Activated naive CD8-positive, alpha-beta T cell treated with anti-CD3 and anti-CD28 coated beads, Interleukin-2, amount 50 U/mL, for 16 hours (primary cell): ENCODE measurements at regions not wholly inside any gene's neighbourhood (a gene's known extent, or its start where the extent isn't known, plus 50 kb on each side); places are given as distances from the start of the nearest gene placed in this dataset.

Experiments used
- DNase-seq: peaks from one replicate; pipeline ENCODE4 v3.0.0-alpha.2; 2020; ENCODE audit warnings: low read depth, low spot score

DNA sequence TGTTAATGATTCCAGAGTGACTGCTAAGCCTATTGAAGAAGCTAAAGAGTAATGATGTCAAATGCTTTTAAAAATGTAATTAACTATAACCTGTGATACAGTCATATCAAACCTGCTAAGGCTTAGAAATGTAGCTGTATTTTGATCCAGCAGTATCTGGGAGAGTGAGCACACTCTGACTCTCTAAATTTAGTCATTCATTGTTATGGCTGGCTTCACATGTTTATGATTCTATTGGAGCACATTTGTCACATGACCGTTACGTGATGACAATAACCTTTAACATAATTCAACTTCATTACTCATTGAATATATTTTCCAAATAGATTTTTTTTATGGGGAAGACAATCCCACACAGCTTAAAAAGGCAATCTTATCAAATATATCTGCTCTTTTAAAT is 587.1 kb downstream of the LMO4 start:
- DNase-seq, result no peak

DNA sequence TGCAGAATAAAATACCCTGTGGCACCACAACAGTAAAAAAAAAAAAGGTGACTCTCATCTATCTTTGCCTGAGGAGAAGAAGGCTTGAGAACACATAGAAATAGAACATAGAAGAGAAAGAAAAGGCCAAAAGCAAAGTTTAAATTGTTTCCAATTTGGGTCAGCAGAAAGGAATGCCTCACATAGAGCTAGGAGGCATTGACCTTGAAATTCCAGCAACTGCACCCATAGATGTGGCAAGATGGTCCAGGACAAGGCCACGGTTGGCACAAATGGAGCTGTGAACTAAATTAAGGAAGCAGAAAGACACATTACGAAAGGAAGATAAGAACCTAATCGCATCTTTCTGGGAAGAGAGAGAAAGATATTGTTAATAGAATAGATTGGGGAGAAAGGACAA is 588.3 kb downstream of the LMO4 start:
- DNase-seq, result no peak

DNA sequence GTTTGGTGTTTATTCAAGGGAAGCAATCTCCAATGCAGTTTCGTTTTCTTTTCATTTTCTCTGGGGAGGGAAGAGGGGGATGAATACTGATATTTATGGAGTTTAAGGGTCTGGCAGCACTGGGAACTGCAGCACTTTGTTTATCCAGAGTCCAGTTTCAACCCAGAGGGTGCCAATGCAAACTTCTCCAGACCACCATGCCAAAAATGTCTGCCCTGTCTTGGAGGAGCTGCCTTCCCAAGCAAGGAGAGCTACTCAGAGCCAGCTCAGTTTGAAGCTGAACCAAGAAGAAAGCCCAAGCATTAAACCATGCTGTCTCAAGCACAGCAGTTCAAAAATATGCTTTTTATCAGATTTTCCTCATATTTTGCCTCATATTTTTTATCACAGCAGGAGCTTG is 589.7 kb downstream of the LMO4 start:
- no peak for DNase-seq

DNA sequence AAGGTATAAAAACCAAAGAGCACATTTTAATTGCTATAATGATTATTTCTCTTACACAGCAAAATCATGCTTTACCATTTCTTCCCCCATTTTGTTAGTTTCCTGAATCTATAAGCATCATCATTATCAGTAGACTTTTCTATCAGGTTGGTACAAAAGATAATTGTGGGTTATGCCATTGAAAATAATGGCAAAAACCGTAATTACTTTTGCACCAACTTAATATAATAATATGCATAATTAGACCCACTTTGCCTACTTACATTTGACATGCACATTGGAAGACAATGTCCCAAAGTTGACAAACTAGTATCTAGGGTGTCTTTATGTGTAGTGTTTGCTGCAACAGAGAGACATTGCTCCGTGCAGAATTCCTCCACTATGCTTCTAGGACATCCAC is 594.2 kb downstream of the LMO4 start:
- DNase-seq, result no peak

DNA sequence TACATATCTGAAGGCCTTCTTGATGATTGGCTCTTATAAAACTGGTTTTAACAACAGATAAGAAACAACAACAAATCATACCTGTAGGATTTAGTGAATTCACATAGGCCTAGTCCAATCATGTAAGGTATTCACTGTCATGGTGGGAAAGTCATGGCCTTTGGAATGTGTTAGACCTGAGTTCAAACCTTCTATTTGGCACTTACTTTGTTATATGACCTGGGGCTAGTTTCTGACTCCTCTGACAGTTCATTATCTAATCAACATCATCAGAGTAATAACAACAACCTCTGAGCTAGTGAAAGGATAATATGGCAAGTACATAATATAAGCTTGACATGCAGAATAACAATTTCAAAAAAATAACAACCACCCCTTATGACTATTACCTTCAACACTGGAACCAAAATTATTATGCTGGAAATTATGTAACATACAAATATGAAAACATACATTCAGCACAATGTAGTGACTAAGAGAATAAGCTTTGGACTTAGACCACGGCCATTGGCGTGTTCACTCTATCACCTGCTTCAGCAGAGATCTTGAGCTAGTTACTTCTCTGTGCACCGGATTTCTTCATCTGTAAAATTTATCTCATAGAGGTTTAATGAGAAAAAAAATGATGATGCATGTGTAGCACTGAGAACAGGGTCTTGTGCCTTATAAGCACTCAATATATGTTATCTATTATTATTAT is 597.6 kb downstream of the LMO4 start:
- no peak for DNase-seq

DNA sequence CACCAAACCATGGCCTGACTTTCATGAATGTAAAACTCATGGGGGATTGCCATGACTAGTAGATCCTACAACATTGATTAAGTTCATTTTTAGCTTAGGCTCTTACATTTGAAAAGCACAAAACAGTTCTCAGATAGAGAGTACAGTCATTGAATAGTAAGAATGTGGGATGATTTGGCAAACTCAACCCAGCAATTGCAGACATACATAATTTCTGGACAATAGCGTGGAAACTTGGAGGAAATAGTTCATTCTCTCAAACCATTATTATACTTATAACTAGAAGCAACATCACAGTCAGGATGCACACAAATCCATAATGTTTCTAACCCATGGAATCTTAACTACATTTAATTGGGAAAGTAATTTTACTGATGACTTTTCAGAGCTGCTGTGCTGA is 598.2 kb downstream of the LMO4 start:
- DNase-seq, result no peak

DNA sequence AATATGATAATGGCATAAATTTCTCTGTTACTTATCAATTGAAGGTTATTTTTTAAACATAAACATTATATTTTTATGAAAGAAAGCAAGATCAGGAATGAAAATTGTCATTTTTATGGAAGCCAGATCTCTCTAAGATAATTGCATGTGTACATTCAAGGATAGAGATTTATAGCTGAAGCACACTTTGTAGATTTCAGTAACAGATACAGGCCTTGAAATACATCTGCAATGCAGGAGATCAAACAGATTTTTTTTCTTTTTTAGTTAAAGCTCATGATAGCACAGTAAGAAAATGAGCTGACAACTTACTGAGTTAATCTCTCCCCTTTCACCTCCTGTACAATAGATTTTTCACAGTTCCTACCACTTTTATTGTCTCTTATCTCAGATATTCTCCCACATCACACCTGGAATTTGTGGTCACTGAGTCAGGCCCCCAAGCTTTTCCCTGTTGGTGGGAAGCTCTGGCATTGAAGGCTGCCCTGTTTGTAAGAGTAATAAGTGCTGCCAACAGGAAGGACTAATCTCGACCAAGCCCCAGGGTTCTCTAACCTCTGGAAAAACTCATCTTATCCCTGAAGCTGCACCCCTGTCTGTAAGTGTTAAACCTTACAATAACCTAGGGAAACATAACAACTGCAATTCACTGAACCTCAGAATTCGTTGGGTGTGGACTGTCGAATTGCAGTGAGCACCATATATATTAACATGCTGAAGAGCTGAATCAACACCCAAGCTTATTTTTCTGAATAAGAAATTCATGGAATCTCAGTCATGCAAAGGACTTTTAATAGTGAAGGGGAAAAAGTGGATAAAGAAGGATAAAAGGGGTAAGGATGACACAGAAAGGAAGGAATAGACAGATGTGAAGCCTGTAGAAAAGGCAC is 599.0 kb downstream of the LMO4 start:
- no peak for DNase-seq

DNA sequence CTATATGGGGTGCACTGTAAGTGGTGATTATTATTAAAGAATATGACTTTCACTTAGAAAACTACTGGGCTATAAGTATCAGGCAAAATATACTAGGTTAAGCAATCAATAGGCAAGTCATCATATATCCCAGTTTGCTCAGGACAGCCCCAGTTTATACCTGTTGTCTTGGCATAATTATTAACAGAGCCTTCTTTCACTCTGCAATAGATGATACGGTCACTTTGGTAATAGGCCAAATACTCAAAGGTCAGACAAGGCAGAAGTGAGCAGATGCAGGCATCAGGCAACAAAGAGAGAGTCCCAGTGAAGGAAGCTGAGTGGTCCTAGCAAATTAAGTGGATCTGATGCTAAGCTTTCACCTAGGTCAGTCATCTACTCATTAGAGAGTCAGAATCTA is 599.9 kb downstream of the LMO4 start:
- DNase-seq, result no peak

DNA sequence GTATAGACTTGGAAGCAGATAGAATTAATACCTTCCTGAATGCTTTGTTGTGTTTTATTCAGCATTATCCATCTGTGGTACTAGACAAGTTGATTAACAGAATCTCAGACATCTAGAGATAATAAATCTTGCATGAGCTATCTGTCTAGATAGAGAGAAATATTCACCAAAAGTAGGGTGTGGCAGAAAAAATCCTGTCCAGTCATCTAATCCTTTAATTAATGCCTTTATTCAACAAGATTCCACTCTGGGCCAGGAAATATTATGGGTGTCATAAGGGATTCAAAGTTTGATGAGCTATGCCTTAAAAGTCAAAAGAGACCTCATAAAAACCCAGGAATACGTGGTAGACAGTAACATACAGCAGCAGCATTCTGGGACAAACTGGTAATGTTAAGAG is 601.2 kb downstream of the LMO4 start:
- DNase-seq, result no peak

DNA sequence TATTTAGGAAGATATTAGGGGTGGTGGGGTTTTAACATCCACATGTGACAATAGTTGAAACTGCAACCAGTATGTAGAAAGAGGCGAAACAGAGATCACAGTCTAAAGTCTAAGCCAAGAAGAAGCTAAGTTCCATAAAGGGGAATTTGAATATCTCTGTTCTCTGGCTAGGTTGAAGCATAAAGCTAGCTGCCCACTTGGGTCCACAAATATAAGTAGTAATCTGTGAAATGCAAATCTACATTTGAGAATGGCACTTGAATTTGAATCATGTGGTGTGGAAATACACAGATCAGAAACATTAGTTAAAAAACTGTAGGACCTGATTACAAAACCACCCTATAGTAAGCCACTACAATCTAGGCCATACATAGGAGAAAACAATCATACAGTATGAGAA is 602.1 kb downstream of the LMO4 start:
- DNase-seq, result no peak

DNA sequence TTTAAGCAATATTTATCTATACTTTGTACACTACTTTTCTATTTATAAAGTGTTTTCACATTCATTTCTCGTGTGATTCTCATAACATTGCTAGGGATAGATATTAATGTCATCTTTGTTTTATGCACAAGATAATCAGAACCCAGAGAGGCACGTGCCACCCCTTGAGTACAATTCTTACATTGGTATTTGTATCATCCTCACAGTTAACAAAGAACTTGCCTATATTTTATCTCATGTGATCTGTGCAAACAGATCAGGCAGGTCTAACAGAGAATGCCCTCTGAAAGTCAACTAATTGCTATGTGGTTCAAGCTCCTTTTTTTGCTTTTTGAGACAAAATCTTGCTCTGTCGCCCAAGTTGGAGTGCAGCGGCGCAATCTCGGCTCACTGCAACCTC is 604.5 kb downstream of the LMO4 start:
- no peak for DNase-seq

DNA sequence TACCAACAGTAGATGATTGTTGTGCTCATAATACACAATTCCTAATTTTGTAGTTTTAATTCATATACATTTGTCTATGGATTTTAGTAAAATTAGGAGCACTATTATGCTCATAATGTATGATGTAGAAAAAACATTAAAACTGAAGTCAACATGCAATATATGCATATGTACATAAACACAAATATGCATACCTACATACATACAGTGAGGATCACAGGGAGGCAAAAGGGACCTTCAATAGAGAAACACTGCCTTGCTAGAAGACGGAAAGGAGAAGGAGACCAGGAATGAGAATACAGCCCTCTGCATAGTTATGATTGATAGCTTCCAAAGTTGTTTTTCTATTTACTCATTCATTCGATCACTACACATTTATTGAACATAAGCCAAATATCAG is 606.5 kb downstream of the LMO4 start:
- no peak for DNase-seq

DNA sequence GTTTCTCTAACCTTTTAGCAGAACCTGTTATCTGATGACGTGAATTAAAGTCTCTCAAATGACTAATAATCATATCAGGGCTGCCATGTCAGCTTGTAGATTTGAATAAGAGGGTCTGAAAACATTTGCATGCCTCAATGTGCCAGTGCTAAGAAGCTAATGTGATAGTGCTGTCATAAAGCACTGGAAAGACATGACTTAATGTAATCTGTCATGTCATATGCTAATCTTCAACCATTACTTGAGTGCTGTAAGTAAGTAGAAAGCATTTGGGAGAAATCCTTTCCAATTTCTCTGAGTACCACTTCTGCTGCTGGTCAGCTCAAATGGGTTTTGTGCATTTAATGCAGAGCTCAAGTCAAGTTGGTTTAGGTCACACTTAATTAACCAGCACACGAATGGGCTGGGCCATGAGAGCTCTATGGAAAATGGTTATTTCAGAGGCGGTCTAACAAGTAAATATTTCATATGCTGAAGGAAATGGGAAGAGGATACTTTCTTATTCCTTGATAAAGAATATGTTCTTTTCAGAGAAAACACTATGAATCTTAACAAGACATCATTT is 609.2 kb downstream of the LMO4 start:
- no peak for DNase-seq

DNA sequence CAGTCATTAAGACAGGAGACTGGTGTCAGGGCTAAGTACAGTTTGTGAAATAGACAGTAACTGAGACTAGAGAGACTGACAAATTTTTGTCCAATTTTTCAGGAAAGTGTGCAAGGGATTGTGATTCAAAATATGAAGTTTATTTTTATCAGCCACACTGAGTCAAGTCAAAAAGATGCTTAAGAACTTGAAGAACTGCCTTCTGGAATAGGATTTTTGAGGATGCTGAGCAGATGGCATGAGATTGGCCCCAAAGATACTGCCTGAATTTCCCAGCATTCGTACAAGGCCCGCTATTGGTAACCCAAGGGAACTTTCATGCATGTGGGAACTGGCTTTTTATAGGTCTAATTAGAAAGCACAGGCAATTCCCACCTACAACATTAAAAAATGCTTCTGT is 610.0 kb downstream of the LMO4 start:
- no peak for DNase-seq

DNA sequence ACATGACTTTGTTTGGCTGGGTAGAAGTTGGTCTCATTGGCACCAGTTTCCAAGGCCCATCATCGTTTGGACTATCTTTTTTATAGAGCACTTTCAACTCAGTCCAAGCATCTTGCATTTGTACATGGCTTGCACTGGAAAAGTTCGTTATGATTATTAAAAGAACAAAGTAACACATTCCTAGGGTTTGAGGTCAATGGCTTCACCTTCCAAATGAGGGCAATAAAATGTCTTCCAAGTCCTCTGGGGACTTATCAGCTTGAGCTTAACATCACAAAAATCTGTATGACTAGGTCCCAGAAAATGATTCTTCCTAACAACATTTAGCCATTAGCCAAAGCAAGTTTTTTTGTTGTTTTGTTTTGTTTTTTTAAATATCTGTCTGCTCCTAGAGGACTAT is 610.8 kb downstream of the LMO4 start:
- no peak for DNase-seq

DNA sequence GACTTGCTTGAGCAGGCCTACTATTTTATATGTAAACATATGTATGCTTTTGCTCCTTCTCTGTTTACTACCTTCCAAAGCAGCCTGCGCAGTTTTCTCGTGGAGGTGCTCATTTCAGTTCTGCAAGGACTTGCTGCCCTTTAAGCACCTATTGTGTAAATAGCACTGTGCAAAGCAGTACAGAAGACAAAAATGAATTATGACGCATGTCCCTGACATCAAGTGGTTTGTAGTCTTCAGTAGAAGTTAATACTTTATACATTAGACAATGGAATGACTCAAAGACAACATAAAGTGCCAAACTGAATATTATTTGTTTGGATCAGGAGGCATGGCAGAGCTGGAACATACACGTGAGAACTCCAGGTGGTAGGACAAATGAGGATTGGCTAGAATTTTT is 611.7 kb downstream of the LMO4 start:
- no peak for DNase-seq

DNA sequence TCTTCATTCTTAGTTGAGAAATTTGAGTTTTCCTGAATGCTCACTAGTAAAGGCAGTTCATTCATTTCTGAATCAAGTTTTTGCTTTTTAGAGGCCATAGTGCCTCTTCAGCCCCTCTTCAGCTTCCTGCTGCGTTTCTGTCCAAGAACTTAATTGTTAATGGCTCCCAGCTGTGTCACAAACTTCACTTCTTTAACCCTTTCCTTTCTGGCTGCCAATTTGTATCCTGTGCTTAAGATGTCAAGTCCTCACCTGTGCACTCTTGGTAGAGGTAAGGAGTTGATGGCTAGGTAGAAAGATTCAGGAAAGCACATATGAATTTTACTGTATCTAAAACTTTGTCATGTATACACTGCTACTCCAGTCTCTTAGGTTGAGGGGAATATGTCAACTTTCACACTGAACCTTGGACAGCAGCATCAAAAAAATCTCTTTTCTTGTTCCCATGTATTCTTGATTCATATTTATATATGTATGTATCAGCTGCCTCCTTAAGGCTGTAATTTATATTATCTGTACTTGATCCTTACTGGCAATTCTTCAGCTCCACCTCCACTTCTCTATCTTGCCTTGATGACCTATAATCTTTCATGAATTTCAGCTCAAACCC is 612.8 kb downstream of the LMO4 start:
- no peak for DNase-seq

DNA sequence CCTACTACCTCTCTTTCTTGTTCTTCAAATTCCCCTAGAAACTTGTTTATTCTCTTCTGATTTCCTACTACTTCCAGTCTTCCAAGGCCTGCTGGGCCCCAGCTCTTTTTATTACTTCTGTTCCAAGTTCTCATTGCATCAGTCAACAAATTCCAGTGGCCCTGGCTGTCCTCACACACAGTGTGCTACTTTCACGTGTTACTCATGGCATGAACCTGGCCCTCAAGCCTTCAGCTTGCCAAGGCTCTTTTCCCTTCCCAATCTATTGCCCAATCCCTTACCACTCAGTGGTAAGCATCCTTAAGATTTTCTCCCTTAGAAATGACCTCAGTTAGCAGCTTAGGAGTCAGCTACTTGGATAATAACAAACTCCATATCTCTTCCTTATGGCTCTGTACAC is 613.5 kb downstream of the LMO4 start:
- no peak for DNase-seq

DNA sequence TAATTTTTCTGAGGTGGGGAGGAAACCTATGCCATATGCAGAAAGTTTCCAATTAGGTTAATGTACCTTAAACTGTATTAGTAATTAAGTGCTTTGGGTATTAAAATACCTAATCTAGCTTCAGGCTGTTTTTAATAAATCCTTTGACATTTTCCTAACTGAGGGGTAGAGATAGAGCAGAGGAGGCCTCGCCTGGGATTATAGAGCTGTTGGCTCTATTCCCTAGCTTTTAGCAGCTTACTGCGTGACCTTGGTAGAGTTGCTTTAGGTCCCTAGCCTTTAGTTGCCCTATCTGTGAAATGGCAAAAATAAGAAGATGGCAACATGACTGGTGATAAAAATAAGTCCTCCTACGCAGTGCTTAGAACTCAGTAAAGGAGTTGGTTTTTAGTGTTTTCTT is 621.0 kb downstream of the LMO4 start:
- no peak for DNase-seq

DNA sequence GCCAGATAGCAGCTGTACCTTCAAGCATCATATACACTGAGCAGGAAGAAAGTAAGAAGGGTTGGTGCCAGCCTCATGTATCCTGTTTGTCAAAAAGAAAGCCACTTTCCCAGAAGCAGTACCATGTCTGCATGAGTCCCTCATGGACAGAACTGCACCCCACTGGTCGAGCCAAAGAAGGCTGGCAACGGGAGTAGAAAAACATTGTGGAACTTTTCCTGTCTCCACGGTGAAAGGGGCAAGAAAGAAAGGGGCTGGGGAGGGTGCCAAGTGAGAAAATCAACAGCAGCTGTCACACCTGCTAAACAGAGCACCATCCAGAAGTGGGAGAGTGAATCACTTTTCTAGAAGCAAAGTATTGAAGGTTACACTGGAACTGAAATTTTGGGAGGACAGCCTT is 621.7 kb downstream of the LMO4 start:
- no peak for DNase-seq

DNA sequence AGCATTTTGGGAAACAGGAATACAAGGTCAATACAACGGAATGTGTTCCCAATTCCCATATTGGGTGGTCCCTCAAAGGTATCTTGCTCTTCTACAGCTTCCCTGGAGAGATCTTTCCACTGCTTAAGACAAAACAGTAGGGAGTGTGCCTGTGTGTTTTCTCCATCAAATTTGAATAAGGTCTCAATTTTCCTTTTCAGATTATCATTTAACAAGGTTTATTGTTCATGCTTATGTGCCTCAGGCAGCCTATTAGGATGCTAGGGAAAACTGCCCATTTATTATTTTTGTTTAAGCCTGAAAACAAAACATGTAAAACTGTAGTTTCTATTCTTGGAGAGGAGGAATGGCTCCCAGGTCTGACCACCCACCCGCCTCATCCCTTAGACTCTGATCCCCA is 622.7 kb downstream of the LMO4 start:
- DNase-seq, result no peak

DNA sequence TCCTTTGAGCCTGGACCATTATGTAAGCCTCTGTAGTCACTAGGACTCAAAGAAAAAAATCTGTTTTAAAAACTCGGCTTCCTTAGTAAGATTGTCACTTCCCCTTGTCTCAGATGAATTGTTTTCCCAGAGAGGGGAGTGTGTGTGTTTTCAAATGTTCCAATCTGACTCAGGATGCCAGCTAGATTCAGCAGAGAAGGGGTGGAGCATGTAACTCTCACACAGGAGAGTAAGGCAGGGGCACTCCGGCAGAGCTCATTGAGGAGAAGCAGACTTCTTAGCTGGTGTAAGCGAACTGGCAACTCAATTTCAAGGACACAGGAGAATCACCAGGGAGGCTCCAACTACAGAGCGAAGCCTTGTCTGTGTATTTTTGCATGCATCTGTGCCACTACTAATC is 623.2 kb downstream of the LMO4 start:
- no peak for DNase-seq

DNA sequence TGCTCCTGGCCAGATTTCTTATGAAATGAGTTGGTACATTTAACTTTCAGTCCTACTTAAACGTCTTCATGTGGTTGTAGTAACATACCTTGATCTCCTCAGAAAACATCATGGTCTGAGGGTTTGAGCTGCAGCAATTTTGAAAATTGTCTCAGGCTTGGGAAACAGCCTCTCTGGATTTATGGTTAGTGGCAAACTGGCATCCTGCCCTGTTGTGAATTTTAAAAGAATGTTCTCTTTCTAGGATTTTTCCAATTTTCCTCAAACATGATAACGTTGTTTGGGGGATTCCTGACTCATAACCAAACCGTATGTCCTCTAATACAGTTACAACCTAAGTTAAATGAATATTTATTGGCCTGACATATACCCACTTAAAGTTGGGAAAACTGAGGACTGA is 624.4 kb downstream of the LMO4 start:
- DNase-seq, result no peak
